Left ventricle myocardium inferior (tissue), 1 donor: ENCODE measurements at regions not wholly inside any gene's neighbourhood (a gene's known extent, or its start where the extent isn't known, plus 50 kb on each side); places are given as distances from the start of the nearest gene placed in this dataset.

Source experiments
- DNase-seq: peaks from one replicate; pipeline ENCODE4 v3.0.0-alpha.2; 2020
- H3K27ac ChIP-seq: fragments of 200-600 bp; replicated peaks from 2 replicates; pipeline ENCODE4 v1.8.0; 2021
- H3K27me3 ChIP-seq: fragments of 200-600 bp; 2 replicates; pipeline ENCODE4 v1.8.0; 2021; ENCODE audit warnings: low read depth
- H3K36me3 ChIP-seq: fragments of 200-600 bp; 2 replicates; pipeline ENCODE4 v1.8.0; 2021
- H3K4me1 ChIP-seq: fragments of 200-600 bp; 2 replicates; pipeline ENCODE4 v1.8.0; 2021
- H3K4me3 ChIP-seq: fragments of 200-600 bp; 2 replicates; pipeline ENCODE4 v1.8.0; 2021; ENCODE audit warnings: mild to moderate bottlenecking, moderate library complexity
- H3K9me3 ChIP-seq: fragments of 200-600 bp; replicated peaks from 2 replicates; pipeline ENCODE4 v1.8.0; 2021
- intact Hi-C: fragments of 100-400 bp; cut with micrococcal nuclease; formaldehyde crosslinking; loops from one replicate; pipeline ENCODE4 v1.11.0; 2022
- TF ChIP-seq, protein P1 (sequence below): fragments of 200-600 bp; IDR thresholded peaks from 2 replicates; pipeline ENCODE4 v1.8.0; 2021; ENCODE audit warnings: antibody characterized with exemption, mild to moderate bottlenecking, borderline replicate concordance
- donor health status: DM: no; HTN: yes; CAD: no; lungs with severe emphysema.

GRCh38 chr10:128417826-128418225, 291.6 kb upstream of the MKI67 start:
- no peak for DNase-seq
- Histone ChIP-seq H3K27me3 (peaks cover 48% of the 10 kb centered on the region), H3K9me3 (no peaks in the 10 kb centered on the region), H3K36me3 (no peaks in the 10 kb centered on the region), H3K27ac (no peak overlapping the region), H3K4me3 (no peak overlapping the region), H3K4me1 (no peaks in the 10 kb centered on the region)
- intact Hi-C loops = no loop called here
- TF ChIP-seq, protein P1, sequence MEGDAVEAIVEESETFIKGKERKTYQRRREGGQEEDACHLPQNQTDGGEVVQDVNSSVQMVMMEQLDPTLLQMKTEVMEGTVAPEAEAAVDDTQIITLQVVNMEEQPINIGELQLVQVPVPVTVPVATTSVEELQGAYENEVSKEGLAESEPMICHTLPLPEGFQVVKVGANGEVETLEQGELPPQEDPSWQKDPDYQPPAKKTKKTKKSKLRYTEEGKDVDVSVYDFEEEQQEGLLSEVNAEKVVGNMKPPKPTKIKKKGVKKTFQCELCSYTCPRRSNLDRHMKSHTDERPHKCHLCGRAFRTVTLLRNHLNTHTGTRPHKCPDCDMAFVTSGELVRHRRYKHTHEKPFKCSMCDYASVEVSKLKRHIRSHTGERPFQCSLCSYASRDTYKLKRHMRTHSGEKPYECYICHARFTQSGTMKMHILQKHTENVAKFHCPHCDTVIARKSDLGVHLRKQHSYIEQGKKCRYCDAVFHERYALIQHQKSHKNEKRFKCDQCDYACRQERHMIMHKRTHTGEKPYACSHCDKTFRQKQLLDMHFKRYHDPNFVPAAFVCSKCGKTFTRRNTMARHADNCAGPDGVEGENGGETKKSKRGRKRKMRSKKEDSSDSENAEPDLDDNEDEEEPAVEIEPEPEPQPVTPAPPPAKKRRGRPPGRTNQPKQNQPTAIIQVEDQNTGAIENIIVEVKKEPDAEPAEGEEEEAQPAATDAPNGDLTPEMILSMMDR = no peak

- intact Hi-C loops = no loop called here
- peaks cover 51% of the 10 kb centered on the region for H3K27me3 ChIP-seq
Measured at GRCh38 chr10:128418819-128419218, 292.6 kb upstream of the MKI67 start.

GRCh38 chr10:128419466-128420019, 293.3 kb upstream of the MKI67 start:
- intact Hi-C loops = no loop called here
- no peaks in the 10 kb centered on the region for H3K4me1 ChIP-seq
- TF ChIP-seq, protein P1 = no peak
- H3K4me3 ChIP-seq = no peak overlapping the region
- no peaks in the 10 kb centered on the region for H3K9me3 ChIP-seq
- H3K27me3 ChIP-seq = peaks cover 54% of the 10 kb centered on the region
- H3K36me3 ChIP-seq = no peaks in the 10 kb centered on the region
- H3K27ac ChIP-seq = no peak overlapping the region
- DNase-seq = no peak

More at GRCh38 chr10:128418819-128419218, 292.6 kb upstream of the MKI67 start:
- no peak for DNase-seq
- Histone ChIP-seq H3K4me3 (no peak overlapping the region), H3K27ac (no peak overlapping the region), H3K9me3 (no peaks in the 10 kb centered on the region), H3K4me1 (no peaks in the 10 kb centered on the region), H3K36me3 (no peaks in the 10 kb centered on the region)
- TF ChIP-seq, protein P1 = no peak

- H3K4me3 ChIP-seq = no peak overlapping the region
- DNase-seq = no peak
- TF ChIP-seq, protein P1 = no peak
- intact Hi-C loops = no loop called here
- no peaks in the 10 kb centered on the region for H3K4me1 ChIP-seq
- H3K27me3 ChIP-seq = peaks cover 56% of the 10 kb centered on the region
- no peak overlapping the region for H3K27ac ChIP-seq
- H3K36me3 ChIP-seq = no peaks in the 10 kb centered on the region
- no peaks in the 10 kb centered on the region for H3K9me3 ChIP-seq
Measured at GRCh38 chr10:128420623-128421022, 294.4 kb upstream of the MKI67 start.

- Histone ChIP-seq H3K36me3 (no peaks in the 10 kb centered on the region), H3K9me3 (no peaks in the 10 kb centered on the region), H3K4me1 (no peaks in the 10 kb centered on the region), H3K4me3 (no peak overlapping the region), H3K27ac (no peak overlapping the region), H3K27me3 (peaks cover 65% of the 10 kb centered on the region)
- TF ChIP-seq, protein P1 = no peak
- intact Hi-C loops = no loop called here
- no peak for DNase-seq
Measured at GRCh38 chr10:128421371-128422160, 295.3 kb upstream of the MKI67 start.
